ENCODE measurements at regions not wholly inside any gene's neighbourhood (a gene's known extent, or its start where the extent isn't known, plus 50 kb on each side); places are given as distances from the start of the nearest gene placed in this dataset.
"Not testable (repeated sequence)": the region's sequence is repeated elsewhere in the genome, so short reads cannot be mapped to it uniquely, and the experiment has no call there.

DNA sequence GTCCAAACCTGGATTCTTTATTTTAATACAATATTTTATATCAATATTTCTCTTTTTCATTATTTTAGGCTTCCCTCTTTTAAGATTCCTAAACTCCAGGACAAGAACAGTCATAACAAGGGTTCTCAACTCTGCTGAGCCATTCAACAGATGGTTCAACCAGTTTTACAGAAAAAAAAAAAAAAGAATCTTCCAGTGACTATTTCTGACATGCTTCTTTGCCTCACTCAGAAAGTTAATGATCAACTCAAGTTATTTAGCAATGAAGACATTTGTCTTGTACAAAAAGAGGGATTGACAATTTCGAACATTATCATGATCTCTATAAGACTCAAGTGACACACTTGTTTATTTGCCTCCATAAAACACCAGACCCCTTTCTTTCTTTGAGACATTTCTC is 282.6 kb upstream of the GRID2 start:
- H3K36me3 Mint-ChIP-seq (ENCODE audit: low read depth) = no peaks in the 10 kb centered on the region
- TF ChIP-seq, protein P1, sequence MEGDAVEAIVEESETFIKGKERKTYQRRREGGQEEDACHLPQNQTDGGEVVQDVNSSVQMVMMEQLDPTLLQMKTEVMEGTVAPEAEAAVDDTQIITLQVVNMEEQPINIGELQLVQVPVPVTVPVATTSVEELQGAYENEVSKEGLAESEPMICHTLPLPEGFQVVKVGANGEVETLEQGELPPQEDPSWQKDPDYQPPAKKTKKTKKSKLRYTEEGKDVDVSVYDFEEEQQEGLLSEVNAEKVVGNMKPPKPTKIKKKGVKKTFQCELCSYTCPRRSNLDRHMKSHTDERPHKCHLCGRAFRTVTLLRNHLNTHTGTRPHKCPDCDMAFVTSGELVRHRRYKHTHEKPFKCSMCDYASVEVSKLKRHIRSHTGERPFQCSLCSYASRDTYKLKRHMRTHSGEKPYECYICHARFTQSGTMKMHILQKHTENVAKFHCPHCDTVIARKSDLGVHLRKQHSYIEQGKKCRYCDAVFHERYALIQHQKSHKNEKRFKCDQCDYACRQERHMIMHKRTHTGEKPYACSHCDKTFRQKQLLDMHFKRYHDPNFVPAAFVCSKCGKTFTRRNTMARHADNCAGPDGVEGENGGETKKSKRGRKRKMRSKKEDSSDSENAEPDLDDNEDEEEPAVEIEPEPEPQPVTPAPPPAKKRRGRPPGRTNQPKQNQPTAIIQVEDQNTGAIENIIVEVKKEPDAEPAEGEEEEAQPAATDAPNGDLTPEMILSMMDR (IDR thresholded peaks at IDR 0.05; ENCODE audit: unreplicated experiment in 3 of 3) = no peak
- no peaks in the 10 kb centered on the region for H3K4me1 Mint-ChIP-seq
- H3K4me3 Mint-ChIP-seq = no peak overlapping the region
- no peak overlapping the region for H3K27ac Mint-ChIP-seq
- H3K27me3 Mint-ChIP-seq (ENCODE audit: low read depth) = peaks cover 7% of the 10 kb centered on the region
- no peaks in the 10 kb centered on the region for H3K9me3 Mint-ChIP-seq

DNA sequence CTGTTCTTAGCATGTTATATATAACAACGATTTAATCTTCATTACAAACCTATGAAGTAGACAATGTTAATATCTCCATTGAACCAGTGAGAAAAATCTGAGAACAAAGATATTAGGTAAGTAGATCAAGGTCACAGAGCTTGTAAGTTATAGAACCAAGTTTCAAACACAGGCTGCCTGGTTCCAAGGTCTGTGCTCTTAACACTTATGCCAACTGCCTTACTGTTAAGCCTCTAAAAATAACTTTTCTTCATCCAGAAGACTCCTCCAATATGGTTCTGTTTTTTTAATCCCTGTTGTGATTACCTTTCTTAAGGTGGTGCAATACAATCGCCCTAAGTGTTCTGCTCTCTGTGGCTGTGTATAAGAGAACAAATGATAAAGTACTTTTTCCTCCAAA is 282.0 kb upstream of the GRID2 start:
- Mint-ChIP-seq H3K36me3 (ENCODE audit: low read depth) (no peaks in the 10 kb centered on the region), H3K9me3 (no peaks in the 10 kb centered on the region), H3K27me3 (ENCODE audit: low read depth) (peaks cover 7% of the 10 kb centered on the region), H3K4me1 (no peaks in the 10 kb centered on the region), H3K27ac (no peak overlapping the region), H3K4me3 (no peak overlapping the region)
- TF ChIP-seq, protein P1 (IDR thresholded peaks at IDR 0.05; ENCODE audit: unreplicated experiment in 3 of 3) = no peak

DNA sequence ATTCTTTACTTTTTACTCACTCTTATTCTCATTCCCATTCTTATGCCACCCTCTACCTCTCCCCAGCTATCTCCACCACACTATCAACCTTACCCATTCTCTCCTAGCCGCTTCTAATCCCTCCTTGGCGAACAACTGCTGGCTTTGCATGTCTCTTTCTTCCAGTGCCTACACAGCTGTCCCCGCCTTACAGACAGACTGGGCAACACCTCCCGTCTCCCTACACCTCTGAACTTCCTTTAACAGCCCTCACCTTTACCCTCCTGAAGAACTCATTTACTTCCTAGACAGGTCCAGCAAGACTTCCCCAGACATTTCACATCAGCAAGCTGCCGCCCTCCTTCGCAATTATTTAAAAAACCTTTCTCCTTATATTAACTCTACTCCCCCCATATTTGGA is 274.9 kb upstream of the GRID2 start:
- not testable (repeated sequence) for H3K36me3 Mint-ChIP-seq (ENCODE audit: low read depth); H3K4me1 Mint-ChIP-seq; H3K27me3 Mint-ChIP-seq (ENCODE audit: low read depth)

DNA sequence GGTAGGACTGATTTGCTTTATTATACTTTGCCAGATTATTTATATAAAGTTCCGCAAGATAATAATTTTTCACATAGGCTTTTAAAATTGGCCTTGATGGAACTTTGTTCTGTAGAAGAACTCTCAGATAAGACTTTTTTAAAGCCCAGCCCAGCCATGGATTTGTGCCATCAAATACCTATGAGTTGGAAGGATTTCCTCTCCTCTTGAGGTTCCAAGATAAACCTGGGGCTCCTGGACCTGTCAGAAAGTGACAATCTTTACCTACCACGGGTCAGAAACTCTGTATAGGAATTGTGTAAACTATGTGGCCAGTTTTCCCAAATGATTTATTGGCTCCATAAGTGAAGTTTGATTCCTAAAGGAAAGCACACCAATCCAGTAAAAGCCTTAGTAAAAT is 271.9 kb upstream of the GRID2 start:
- H3K36me3 Mint-ChIP-seq (ENCODE audit: low read depth) = no peaks in the 10 kb centered on the region
- H3K9me3 Mint-ChIP-seq = peaks cover 3% of the 10 kb centered on the region
- no peak overlapping the region for H3K27ac Mint-ChIP-seq
- no peak overlapping the region for H3K4me3 Mint-ChIP-seq
- H3K27me3 Mint-ChIP-seq (ENCODE audit: low read depth) = no peaks in the 10 kb centered on the region
- TF ChIP-seq, protein P1 (IDR thresholded peaks at IDR 0.05; ENCODE audit: unreplicated experiment in 3 of 3) = no peak
- H3K4me1 Mint-ChIP-seq = no peaks in the 10 kb centered on the region

More for the DNA sequence above, 274.9 kb upstream of the GRID2 start:
- not testable (repeated sequence) for H3K9me3 Mint-ChIP-seq, H3K4me3 Mint-ChIP-seq, H3K27ac Mint-ChIP-seq

DNA sequence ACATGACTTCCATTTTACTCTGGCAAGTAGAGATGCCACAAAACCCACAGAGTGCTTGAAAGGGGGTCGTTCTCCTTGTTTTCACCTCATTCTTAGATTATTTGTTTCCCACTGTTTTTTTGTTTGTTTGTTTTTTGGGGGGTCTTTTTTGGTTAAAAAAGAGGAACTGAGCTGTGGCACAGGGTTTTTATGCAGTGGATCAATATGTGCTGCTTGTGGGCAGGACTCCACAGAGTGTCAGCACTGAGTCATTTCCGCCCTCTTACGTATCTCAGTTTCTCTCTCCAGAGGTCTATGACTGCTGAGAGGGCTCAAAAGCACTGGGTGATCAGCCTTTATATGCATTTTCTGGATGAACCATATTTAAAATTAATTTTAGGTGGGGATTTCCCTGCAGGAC is 268.1 kb upstream of the GRID2 start:
- Mint-ChIP-seq H3K9me3 (peaks cover 13% of the 10 kb centered on the region), H3K27ac (no peak overlapping the region), H3K4me1 (no peaks in the 10 kb centered on the region), H3K4me3 (no peak overlapping the region), H3K27me3 (ENCODE audit: low read depth) (no peaks in the 10 kb centered on the region), H3K36me3 (ENCODE audit: low read depth) (no peaks in the 10 kb centered on the region)
- TF ChIP-seq, protein P1 (IDR thresholded peaks at IDR 0.05; ENCODE audit: unreplicated experiment in 3 of 3) = no peak

DNA sequence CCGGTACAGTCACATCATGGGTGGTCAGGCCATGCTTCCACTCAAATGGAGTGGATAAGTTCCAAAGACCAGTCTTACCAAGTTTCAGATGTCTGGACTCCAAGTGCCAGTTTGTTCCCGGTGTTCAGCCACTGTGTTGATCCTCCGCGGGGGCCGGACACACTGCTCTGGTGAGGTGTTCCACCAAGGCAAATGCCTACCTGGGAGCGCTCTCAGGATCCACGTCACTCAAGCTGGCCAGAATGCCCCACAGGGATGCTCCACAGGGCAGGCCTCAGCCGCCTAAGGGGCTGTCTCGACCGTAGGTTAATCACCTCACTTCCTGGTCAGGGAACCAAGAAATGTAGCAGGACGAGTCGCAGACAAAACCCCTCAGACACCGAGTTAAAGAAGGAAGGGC is 258.0 kb upstream of the GRID2 start:
- H3K27ac Mint-ChIP-seq = no peak overlapping the region
- no peak overlapping the region for H3K4me3 Mint-ChIP-seq
- no peaks in the 10 kb centered on the region for H3K27me3 Mint-ChIP-seq (ENCODE audit: low read depth)
- H3K36me3 Mint-ChIP-seq (ENCODE audit: low read depth) = no peaks in the 10 kb centered on the region
- H3K9me3 Mint-ChIP-seq = no peaks in the 10 kb centered on the region
- TF ChIP-seq, protein P1 (IDR thresholded peaks at IDR 0.05; ENCODE audit: unreplicated experiment in 3 of 3) = no peak
- H3K4me1 Mint-ChIP-seq = no peaks in the 10 kb centered on the region

All from nephron (organoid).